Muscle of back (tissue), 3 donors: ENCODE measurements at regions not wholly inside any gene's neighbourhood (a gene's known extent, or its start where the extent isn't known, plus 50 kb on each side); places are given as distances from the start of the nearest gene placed in this dataset.

Source experiments
- DNase-seq, 3 donors: peaks; one replicate each; pipeline versions ENCODE4 v3.0.0 to v3.0.0-alpha.2; 2013

GRCh38 chr7:155995183-155995612 lies 182.9 kb upstream of the SHH start:
- DNase-seq: no peak

- DNase-seq: no peak
These were observed 182.1 kb upstream of the SHH start for GRCh38 chr7:155994279-155994811.

- DNase-seq: no peak
These were observed 181.4 kb upstream of the SHH start for GRCh38 chr7:155993420-155994278.

GRCh38 chr7:155992974-155993373 lies 180.7 kb upstream of the SHH start:
- no peak for DNase-seq

- no peak for DNase-seq
These were observed 180.3 kb upstream of the SHH start for GRCh38 chr7:155992538-155992937.

- no peak for DNase-seq
These were observed 179.8 kb upstream of the SHH start for GRCh38 chr7:155992107-155992506.

GRCh38 chr7:155991470-155991869 lies 179.2 kb upstream of the SHH start:
- no peak for DNase-seq

- no peak for DNase-seq
These were observed 176.2 kb upstream of the SHH start for GRCh38 chr7:155988416-155988815.

GRCh38 chr7:155987681-155988235 lies 175.5 kb upstream of the SHH start:
- DNase-seq: no peak

GRCh38 chr7:155986497-155987160 lies 174.4 kb upstream of the SHH start:
- no peak for DNase-seq

- DNase-seq: no peak
These were observed 173.4 kb upstream of the SHH start for GRCh38 chr7:155985518-155986250.

- no peak for DNase-seq
These were observed 172.5 kb upstream of the SHH start for GRCh38 chr7:155984609-155985405.

- no peak for DNase-seq
These were observed 171.8 kb upstream of the SHH start for GRCh38 chr7:155984028-155984580.

- DNase-seq: no peak
These were observed 171.0 kb upstream of the SHH start for GRCh38 chr7:155983176-155983815.

GRCh38 chr7:155981703-155982102 lies 169.4 kb upstream of the SHH start:
- no peak for DNase-seq

GRCh38 chr7:155980841-155981240 lies 168.6 kb upstream of the SHH start:
- no peak for DNase-seq

GRCh38 chr7:155979994-155980393 lies 167.7 kb upstream of the SHH start:
- no peak for DNase-seq

GRCh38 chr7:155979566-155979965 lies 167.3 kb upstream of the SHH start:
- no peak for DNase-seq

GRCh38 chr7:155975490-155975889 lies 163.2 kb upstream of the SHH start:
- DNase-seq: no peak

- no peak for DNase-seq
These were observed 162.1 kb upstream of the SHH start for GRCh38 chr7:155974186-155974897.
